LNCaP clone FGC (cell line): ENCODE measurements at regions not wholly inside any gene's neighbourhood (a gene's known extent, or its start where the extent isn't known, plus 50 kb on each side); places are given as distances from the start of the nearest gene placed in this dataset.

Experiments used
- DNase-seq: peaks from one replicate; pipeline ENCODE4 v3.0.0-alpha.2; 2011; ENCODE audit warnings: low read depth
- H3K4me3 ChIP-seq: 2 replicates; pipeline ENCODE4 v1.5.1; 2011; ENCODE audit warnings: mild to moderate bottlenecking, low read depth, low read length, control low read depth
- CTCF ChIP-seq: IDR thresholded peaks from 2 replicates; pipeline ENCODE4 v1.5.1; 2012; ENCODE audit warnings: mild to moderate bottlenecking; ENCODE audit not compliant: control insufficient read depth, insufficient read depth; ENCODE audit errors: extremely low read depth

- no peak for TF ChIP-seq CTCF
- DNase-seq: no peak
- no peak overlapping the region for H3K4me3 ChIP-seq
Observed at GRCh38 chr9:115746496-115746895, 407.1 kb upstream of the PAPPA start.

GRCh38 chr9:115747731-115748130, 405.9 kb upstream of the PAPPA start:
- no peak overlapping the region for H3K4me3 ChIP-seq
- DNase-seq: no peak
- TF ChIP-seq CTCF: no peak

- no peak overlapping the region for H3K4me3 ChIP-seq
- no peak for TF ChIP-seq CTCF
- DNase-seq: no peak
Observed at GRCh38 chr9:115756736-115757135, 396.9 kb upstream of the PAPPA start.

- no peak for DNase-seq
- no peak overlapping the region for H3K4me3 ChIP-seq
- no peak for TF ChIP-seq CTCF
Observed at GRCh38 chr9:115757461-115757860, 396.1 kb upstream of the PAPPA start.

- no peak overlapping the region for H3K4me3 ChIP-seq
- DNase-seq: no peak
- TF ChIP-seq CTCF: no peak
Observed at GRCh38 chr9:115758441-115758840, 395.1 kb upstream of the PAPPA start.

- no peak overlapping the region for H3K4me3 ChIP-seq
- DNase-seq: no peak
- no peak; the same call in 1 of the 2 replicates for TF ChIP-seq CTCF
Observed at GRCh38 chr9:115759426-115759825, 394.2 kb upstream of the PAPPA start.

GRCh38 chr9:115764645-115765044, 388.9 kb upstream of the PAPPA start:
- no peak for DNase-seq
- TF ChIP-seq CTCF: no peak

More at GRCh38 chr9:115764645-115765044, 388.9 kb upstream of the PAPPA start:
- no peak overlapping the region for H3K4me3 ChIP-seq
